Inflammatory macrophage (primary cell): ENCODE measurements at regions not wholly inside any gene's neighbourhood (a gene's known extent, or its start where the extent isn't known, plus 50 kb on each side); places are given as distances from the start of the nearest gene placed in this dataset.

Experiments
- DNase-seq, 2 donors: peaks; one replicate each; pipeline ENCODE4 v3.0.0-alpha.2; 2020 to 2022

- no peak for DNase-seq
Measured at GRCh38 chr6:87847135-87847829, 145.2 kb upstream of the AKIRIN2 start.

GRCh38 chr6:87846434-87846833 lies 144.4 kb upstream of the AKIRIN2 start:
- DNase-seq, result peak in 1 of 2 donors; percentile 54

- no peak for DNase-seq
Measured at GRCh38 chr6:87840324-87840723, 138.3 kb upstream of the AKIRIN2 start.

GRCh38 chr6:87837876-87838275 lies 135.8 kb upstream of the AKIRIN2 start:
- DNase-seq, result no peak

GRCh38 chr6:87837444-87837843 lies 135.4 kb upstream of the AKIRIN2 start:
- DNase-seq, result no peak

DNA sequence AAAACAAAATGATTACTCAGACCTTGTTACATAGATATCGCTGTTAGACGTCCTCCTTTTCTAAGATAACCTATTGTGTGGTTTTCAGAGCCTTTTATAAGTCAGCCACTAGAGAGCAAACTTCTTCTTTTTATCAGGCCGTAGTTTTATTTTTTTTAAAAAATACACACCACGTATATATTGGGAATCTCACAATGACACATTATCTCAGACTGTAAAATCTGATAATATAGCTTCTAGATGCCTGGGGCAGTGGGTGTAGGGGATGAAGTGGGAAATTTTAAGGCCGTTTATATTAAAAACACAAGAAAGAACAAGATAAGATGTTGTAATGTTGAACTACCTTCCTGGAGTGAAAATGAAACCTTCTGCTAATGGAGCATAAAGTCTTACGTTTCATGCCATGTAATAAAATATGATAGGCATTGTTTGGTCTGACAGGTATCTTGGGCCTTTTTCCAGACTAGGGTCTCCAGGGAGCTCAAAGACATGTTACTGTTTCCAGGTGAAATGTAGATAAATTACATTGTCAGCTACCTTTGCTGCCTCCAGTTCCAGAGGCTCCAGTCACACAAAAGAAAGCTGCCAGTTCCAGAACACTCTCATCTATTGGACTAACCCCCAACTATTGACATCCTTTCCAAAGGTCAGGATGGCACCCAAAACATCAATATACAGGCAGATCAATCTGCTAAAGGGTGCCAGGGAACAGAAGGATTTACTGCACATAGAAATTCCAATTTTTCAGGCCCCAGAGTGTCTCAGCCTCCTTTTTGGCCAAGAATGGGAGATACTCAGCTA lies 130.2 kb upstream of the AKIRIN2 start:
- peak in 1 of 2 donors; percentile 43 for DNase-seq

DNA sequence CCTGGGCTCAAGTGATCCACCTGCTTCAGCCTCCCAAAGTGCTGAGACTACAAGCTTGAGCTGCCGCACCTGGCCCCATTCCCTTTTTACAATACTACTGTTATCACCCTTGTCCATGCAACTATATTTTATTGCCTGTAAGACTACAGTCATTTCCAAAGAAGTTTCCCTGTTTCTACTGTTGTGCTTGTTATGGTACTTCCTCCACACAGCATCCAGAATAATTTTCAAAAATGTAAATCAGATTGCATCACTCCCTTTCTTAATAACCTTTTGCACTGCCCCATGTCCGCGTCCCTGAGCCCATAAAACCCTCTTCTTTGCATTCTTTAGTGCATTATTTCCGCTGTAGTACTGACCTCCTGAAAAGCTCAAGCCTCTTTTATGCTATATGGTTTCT lies 128.9 kb upstream of the AKIRIN2 start:
- DNase-seq, result peak in 1 of 2 donors; percentile 54

- no peak for DNase-seq
Measured at GRCh38 chr6:87829622-87830121, 127.6 kb upstream of the AKIRIN2 start.

DNA sequence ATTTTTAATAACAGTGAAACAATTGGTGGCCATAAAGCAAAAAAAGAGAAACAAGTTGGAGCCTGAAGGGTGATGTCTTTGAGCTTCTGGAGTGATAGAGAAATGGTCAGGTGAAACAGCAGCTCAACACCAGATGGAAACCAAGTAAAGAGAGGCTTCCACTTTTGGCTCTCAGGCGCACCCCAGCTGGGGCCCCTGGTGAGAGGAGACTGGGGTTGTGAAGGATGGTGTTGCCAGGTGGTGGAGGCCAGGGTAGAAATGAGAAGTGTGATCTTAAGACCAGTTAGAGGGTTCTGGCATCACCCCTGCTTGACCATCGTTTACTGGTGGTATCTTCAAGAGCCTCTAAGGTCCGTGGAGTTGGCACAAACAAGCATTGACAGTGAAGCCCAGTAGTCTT lies 126.0 kb upstream of the AKIRIN2 start:
- no peak for DNase-seq

DNA sequence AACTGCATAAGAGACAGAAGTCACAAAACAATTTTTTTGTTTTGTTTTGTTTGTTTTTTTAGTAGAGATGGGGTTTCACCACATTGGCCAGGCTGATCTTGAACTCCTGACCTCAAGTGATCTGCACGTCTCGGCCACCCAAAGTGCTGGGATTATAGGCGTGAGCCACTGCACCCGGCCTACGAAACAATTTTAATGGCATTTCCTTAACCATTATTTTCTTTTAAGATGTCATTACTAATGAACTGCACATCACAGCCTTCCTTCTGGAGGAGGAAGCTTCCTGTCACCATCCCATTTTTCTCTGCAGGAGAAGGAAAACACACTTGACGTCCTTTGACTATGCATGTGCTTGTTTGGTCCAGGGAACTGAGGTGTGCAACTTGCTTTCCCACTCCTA lies 125.3 kb upstream of the AKIRIN2 start:
- no peak for DNase-seq

DNA sequence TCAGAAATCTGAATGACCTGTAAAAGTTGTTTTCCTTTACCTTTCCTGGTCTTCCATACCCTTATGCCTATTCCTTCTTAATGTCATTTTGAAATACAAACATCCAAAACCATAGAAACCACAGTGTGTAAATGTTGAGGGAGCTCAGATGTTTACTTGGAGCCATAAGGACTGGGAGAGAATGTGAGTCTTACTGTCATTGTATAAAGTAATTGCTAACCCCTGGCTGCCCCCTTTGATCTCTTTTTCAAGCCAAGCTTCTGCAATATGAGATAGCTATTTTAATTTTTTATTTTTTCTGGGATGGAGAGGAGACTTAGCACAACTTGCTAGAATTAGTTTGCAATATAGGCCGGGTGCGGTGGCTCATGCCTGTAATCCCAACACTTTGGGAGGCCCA lies 124.4 kb upstream of the AKIRIN2 start:
- DNase-seq, result no peak

GRCh38 chr6:87825821-87826221 lies 123.8 kb upstream of the AKIRIN2 start:
- DNase-seq, result peak in 1 of 2 donors; percentile 48

DNA sequence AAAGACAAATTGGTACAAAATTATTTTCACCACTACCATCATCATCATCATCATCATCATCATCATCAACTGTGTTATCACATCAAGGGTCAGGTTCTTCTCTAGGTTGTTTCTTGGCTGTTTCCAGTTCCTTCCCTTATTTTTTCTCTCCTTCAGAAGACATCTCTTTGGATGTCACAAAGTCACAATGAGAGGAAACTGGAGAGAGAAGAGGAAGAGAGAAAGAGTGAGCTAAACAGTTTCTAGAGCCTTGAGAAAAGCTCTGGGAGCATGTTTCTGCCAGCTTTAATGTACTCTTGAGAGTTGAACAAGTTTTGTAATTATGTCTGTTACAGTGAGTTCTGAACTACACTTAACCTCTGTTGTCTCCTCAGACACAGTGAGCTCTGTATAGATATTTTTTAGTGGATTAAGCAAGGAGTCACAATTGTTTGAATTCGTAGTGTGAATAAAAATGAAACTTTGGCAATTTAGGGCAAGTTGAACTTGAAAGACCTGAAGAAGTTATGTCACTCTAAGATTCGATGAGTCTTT lies 123.0 kb upstream of the AKIRIN2 start:
- peak in 1 of 2 donors; percentile 59 for DNase-seq

- no peak for DNase-seq
Measured at GRCh38 chr6:87822011-87822410, 120.0 kb upstream of the AKIRIN2 start.

DNA sequence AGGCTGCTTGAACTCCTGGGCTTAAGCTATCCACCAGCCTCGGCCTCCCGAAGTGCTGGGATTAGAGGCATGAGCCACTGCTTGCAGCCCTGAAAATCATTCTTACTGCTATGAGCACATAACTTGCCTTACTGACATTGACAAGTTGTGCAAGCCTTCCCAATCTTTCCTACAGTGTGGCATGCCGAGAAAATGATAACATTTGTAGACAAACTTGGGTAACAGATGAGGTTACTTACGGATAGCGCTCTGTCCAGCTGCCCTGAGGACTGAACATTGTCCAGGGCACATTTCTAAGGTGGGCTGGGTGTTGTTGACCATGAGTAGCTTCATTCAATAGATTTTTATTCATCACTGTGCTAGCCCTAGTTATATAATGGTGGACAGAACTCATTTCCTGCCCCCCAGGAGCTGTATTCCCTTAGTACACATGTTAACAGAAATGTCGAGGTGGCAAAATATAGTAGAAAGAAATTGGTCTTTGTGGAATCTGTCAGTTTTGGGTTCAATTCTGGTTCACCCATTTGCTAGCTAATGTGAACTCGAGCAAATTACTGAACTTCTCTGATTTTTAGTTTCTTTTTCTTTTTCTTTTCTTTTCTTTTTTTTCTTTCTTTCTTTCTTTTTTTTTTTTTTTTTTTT lies 118.4 kb upstream of the AKIRIN2 start:
- DNase-seq, result no peak

DNA sequence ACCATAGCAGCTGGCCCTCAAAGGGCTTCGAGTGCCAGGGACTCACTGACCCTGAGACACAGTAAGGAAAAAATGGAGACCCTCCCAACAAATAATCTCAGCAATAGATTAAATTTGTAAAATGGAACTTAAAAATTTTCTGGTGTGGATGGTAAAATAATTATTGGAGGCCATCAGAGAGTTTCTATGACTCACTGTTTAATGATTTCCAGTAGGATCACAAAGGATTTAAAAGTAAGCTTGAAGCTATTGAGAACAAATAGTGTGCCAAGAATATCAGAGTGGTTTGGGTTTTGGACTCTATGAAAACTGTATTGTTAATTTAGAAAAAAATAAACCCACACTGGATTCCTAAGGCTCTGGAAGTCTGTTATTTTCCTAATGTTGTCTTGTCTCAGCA lies 115.2 kb upstream of the AKIRIN2 start:
- no peak for DNase-seq

- DNase-seq, result peak in 1 of 2 donors; percentile 23
Measured at GRCh38 chr6:87815449-87815848, 113.4 kb upstream of the AKIRIN2 start.

- DNase-seq, result no peak
Measured at GRCh38 chr6:87808005-87808757, 106.1 kb upstream of the AKIRIN2 start.

GRCh38 chr6:87807475-87807874 lies 105.4 kb upstream of the AKIRIN2 start:
- DNase-seq, result peak; percentile 32 to 51

DNA sequence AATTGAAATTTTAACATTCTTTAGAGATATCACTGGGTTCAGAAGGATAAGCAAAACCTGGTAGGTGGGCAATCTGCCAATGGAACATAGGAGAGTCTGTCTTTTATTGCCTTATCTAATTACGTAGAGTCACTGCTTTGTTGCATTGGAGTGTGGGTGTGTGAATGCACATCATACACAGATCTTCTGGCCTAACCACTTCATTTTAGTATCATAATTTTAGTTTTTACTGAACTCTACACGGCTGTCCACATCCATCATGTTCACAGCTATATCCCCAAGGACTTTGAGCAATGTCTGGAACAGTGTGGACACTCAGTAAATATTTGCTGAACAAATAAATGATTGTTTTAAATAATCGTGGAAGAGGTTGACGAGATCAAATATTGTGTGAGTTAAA lies 104.6 kb upstream of the AKIRIN2 start:
- DNase-seq, result no peak

- DNase-seq, result no peak
Measured at GRCh38 chr6:87806099-87806498, 104.1 kb upstream of the AKIRIN2 start.

DNA sequence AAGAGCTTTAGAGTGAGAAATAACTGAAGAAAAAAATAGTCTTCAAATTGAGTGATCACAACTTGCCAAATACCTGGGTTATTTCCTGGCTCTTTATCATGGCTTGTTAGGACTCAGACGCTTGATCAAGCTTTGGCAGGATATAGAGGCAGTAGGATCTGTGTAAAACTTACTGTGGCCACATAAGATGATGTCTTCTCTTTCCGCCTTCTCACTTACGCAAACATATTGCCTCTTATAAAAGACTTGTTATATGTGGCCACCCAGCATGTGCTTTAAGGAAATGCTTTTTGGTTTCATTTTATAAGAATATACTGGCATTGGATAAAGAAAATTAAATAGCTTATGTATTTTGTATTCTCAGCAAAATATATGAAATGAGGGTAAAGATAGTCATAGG lies 101.8 kb upstream of the AKIRIN2 start:
- peak; percentile 44 to 65 for DNase-seq
